ENCODE measurements at regions not wholly inside any gene's neighbourhood (a gene's known extent, or its start where the extent isn't known, plus 50 kb on each side); places are given as distances from the start of the nearest gene placed in this dataset.

GRCh38 chr12:75727577-75727976, 216.2 kb upstream of the KRR1 start:
- TF ChIP-seq, protein P1, sequence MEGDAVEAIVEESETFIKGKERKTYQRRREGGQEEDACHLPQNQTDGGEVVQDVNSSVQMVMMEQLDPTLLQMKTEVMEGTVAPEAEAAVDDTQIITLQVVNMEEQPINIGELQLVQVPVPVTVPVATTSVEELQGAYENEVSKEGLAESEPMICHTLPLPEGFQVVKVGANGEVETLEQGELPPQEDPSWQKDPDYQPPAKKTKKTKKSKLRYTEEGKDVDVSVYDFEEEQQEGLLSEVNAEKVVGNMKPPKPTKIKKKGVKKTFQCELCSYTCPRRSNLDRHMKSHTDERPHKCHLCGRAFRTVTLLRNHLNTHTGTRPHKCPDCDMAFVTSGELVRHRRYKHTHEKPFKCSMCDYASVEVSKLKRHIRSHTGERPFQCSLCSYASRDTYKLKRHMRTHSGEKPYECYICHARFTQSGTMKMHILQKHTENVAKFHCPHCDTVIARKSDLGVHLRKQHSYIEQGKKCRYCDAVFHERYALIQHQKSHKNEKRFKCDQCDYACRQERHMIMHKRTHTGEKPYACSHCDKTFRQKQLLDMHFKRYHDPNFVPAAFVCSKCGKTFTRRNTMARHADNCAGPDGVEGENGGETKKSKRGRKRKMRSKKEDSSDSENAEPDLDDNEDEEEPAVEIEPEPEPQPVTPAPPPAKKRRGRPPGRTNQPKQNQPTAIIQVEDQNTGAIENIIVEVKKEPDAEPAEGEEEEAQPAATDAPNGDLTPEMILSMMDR (IDR thresholded peaks at IDR 0.05; ENCODE audit: low read depth, low read length, missing input control): no peak
- TF ChIP-seq JUND (IDR thresholded peaks at IDR 0.05): no peak
- TF ChIP-seq, protein P2, sequence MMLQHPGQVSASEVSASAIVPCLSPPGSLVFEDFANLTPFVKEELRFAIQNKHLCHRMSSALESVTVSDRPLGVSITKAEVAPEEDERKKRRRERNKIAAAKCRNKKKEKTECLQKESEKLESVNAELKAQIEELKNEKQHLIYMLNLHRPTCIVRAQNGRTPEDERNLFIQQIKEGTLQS (IDR thresholded peaks at IDR 0.05): no peak
- TF ChIP-seq TAF1 (conservative IDR thresholded peaks at IDR 0.05): no peak
- TF ChIP-seq GABPA (IDR thresholded peaks at IDR 0.05 in 1 of 2, conservative IDR thresholded peaks at IDR 0.05 in 1 of 2): no peak
- TF ChIP-seq YY1 (IDR thresholded peaks at IDR 0.05): no peak
- no peak for TF ChIP-seq REST (IDR thresholded peaks at IDR 0.05)
- TF ChIP-seq SP1 (IDR thresholded peaks at IDR 0.05): no peak
- no peak for TF ChIP-seq RXRA (IDR thresholded peaks at IDR 0.05)

Data from liver (tissue), 3 donors.